ENCODE measurements at regions not wholly inside any gene's neighbourhood (a gene's known extent, or its start where the extent isn't known, plus 50 kb on each side); places are given as distances from the start of the nearest gene placed in this dataset.

DNA sequence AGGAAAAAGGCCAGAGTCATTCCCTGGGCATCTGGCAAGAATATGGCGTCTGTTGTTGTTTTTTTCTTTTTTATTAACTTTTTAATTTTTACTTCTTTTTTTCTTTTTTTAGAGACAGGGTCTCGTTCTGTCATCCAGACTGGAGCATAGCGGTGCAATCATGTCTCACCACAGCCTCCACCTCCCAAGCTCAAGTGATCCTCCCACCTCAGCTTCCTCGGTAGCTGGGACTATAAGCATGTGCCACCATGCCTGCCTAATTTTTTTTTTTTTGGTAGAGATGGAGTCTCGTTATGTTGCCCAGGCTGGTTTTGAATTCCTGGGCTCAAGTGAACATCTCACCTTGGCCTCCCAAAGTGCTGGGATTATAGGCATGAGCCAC, 54.0 kb upstream of the PRDM11 start:
- no peak for TF ChIP-seq POLR2AphosphoS5 (IDR thresholded peaks at IDR 0.05; ENCODE audit: low read depth, low read length)
- no peak for TF ChIP-seq POLR2A (IDR thresholded peaks at IDR 0.05; ENCODE audit: low read depth, low read length)
- TF ChIP-seq TAF1 (IDR thresholded peaks at IDR 0.05; ENCODE audit: low read depth, low read length), result no peak
